ENCODE measurements at regions not wholly inside any gene's neighbourhood (a gene's known extent, or its start where the extent isn't known, plus 50 kb on each side); places are given as distances from the start of the nearest gene placed in this dataset.
A peak's percentile ranks its signal among the peaks of the same experiment; 100 is the strongest.

DNA sequence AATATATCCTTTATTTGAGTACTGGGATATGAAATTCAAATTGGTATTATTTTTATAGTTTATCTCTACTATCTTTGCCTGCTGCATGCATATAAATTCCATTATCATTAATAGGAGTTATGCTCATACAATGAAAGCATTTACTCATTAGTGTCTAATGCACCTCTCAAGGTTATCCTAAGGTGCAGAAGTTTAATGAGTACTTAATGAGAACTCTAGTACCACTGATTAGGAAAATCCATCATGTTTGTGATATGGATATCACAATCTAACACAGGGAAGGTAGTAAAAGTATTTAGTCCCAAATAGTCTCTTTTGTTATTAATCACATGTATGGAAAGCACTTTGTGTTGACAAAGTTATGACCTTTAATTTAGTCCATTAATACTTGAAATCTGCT lies 77.2 kb upstream of the SLC10A2 start:
- DNase-seq = no peak

DNA sequence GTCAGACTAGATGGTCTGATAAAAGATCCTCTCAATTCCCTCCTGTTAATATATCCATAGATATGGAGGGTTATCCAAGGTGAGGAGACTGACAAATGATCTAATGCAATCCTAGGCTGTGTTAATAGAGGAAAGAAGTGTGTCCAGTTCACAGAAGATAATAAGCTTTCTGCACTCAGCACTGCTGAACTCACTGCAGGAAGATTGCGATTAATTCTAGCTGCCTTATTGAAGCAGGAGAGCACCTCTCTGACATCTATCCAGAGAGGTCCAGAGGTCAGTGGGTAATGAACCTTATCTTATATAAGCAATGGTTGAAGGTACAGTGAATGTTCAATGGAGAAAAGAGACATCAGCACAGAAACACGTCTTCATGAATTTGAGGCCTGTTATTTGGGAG lies 75.9 kb upstream of the SLC10A2 start:
- DNase-seq = no peak

DNA sequence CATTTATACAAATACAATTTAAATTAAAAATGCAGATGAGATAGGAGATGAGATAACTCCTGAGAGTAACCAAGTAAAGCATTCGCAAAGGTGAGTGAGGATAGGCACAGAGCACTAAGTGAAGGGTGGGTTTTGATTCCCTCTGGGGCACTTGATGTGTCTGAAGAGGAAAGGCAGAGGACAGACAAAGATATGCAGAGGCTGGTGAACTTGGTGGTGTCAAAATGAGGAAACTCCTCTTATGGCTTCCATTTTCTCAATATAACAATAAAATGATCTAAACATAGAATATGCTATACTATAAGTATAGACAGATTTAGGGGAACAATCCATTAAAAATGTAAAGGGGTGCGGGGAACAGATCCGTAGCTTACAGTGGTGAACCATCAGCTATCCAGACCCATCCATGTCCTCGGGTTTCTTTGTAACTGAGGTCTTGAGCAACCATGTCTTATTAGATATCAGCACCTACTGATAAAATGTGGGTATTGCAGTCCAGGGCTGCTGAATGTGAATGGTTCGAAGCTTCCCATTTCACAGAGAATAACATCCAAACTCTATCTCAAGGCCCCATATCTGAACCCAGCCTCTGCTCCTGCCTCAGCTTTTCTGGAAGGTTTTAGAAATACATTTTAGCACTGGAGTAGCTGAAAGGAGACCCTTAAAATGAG lies 73.9 kb upstream of the SLC10A2 start:
- DNase-seq = peak; percentile 16

DNA sequence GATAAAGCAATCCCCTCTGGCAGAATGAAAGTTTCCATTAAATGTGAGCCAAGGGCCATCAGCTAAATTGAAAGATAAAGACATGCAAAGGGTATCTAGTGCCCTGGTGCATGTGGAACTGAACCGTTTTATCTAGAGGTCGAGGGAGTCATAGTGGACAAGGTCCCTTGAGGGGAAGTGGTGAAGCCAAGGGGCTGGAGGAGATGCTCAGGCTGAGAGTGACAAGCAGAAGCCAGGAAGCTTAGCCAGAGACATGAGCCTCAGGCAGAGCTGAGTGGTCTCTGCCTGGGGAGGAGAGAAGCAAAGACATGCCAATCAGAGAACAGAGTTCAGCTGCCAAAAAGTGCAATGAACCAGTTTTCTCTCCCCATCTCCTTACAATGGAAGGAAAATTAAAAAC lies 68.1 kb upstream of the SLC10A2 start:
- no peak for DNase-seq

DNA sequence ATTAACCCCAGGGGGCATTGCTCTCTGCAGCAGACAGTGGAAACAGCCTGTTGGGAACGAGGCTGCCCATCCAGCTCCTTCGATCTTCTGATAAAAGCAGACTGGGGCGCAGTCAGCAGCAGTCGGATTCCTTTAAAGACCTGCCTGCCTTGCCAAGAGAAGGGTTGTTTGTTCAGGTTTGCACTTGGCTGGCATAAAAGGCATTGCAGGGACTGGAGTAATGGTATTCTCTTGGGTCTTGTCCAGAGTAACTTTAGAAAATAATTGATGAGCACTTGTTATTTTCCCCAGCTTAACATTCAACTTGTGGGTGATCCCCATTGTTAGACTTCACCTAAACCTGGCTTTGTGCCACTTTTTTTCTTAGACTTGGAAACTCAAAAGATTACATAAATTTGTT lies 67.3 kb upstream of the SLC10A2 start:
- no peak for DNase-seq

DNA sequence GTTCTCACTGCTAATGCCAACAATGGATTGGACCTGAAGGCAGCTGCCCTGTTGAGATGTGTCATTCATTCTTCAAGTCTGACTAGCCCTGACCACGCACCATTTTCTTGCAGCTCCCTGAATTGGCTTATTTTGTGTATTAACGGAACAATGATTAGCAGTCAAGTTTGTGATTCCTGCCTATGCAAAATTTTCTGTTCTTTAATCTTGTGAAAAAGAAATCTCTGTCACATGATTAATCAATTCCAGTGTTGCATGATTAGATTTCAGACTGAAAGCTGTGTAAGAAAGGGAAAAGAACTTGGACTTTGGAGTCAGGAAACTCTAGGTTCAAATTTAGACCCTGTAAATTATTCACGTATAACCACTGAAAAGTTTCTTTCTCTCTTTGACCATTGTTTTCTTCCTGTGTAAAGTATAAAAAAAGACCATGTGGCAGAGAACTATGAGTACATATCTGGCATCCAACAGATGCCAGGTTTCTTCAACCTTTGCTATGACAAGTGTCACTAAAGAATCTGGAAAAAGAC lies 64.5 kb upstream of the SLC10A2 start:
- DNase-seq = no peak

DNA sequence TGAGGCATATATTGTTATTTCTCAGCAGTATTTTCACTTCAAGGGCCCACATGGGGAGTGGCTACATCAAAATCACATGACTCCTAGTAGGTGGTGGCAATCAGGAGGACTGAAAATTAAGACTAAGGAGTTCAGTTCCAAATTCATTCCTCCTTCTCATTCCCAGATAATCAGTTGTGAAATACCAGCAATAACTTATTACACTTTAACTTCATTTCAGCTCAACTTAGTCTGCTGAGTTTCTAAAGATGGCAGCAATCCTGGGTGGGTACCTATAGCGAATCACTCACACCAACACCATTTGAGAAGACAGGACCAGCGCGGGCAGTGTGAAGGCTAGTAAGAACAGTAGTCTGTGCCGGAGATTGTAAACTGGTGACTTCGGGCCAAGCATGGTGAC lies 63.9 kb upstream of the SLC10A2 start:
- DNase-seq = no peak

Data from fibroblast of skin of abdomen (primary cell).